ENCODE measurements at regions not wholly inside any gene's neighbourhood (a gene's known extent, or its start where the extent isn't known, plus 50 kb on each side); places are given as distances from the start of the nearest gene placed in this dataset.

- H3K4me3 ChIP-seq, result no peak overlapping the region
- Mint-ChIP-seq H3K9me3 (peaks cover 9% of the 10 kb centered on the region), H3K4me1 (no peaks in the 10 kb centered on the region), H3K4me3 (no peak overlapping the region), H3K36me3 (no peaks in the 10 kb centered on the region), H3K27me3 (ENCODE audit: insufficient read depth, low read depth) (peaks cover 5% of the 10 kb centered on the region), H3K27ac (no peak overlapping the region)
- no peak overlapping the region for H2AFZ ChIP-seq (replicated peaks)
- H3K4me2 ChIP-seq, result no peak overlapping the region
- H3K36me3 ChIP-seq, result no peaks in the 10 kb centered on the region
- no peaks in the 10 kb centered on the region for H3K79me2 ChIP-seq (ENCODE audit: low read depth)
- H3F3A ChIP-seq (ENCODE audit: low read depth), result peaks cover under 1% of the 10 kb centered on the region
- H3K27me3 ChIP-seq, result no peaks in the 10 kb centered on the region
- no peak for DNase-seq (ENCODE audit: low spot score)
- no peak overlapping the region for H3K9ac ChIP-seq
- peaks cover 6% of the 10 kb centered on the region for H3K4me1 ChIP-seq
- H3K9me3 ChIP-seq (ENCODE audit: low read depth), result no peaks in the 10 kb centered on the region
- TF ChIP-seq CTCF (IDR thresholded peaks at IDR 0.05), result no peak
- no peak for TF ChIP-seq EZH2 (IDR thresholded peaks at IDR 0.05)
- no peak for TF ChIP-seq EZH2phosphoT487 (IDR thresholded peaks at IDR 0.05)
- H3K27ac ChIP-seq, result no peak overlapping the region
- H4K20me1 ChIP-seq (ENCODE audit: low read depth), result no peaks in the 10 kb centered on the region
Observed at GRCh38 chr3:28906561-28907310, 374.1 kb upstream of the RBMS3 start.

- Mint-ChIP-seq H3K36me3 (no peaks in the 10 kb centered on the region), H3K27ac (no peak overlapping the region), H3K4me1 (no peaks in the 10 kb centered on the region), H3K4me3 (no peak overlapping the region), H3K27me3 (ENCODE audit: insufficient read depth, low read depth) (peaks cover 5% of the 10 kb centered on the region), H3K9me3 (peaks cover 6% of the 10 kb centered on the region)
- DNase-seq (ENCODE audit: low spot score), result no peak
- H3K27me3 ChIP-seq, result no peaks in the 10 kb centered on the region
- no peak for TF ChIP-seq EZH2 (IDR thresholded peaks at IDR 0.05)
- no peak for TF ChIP-seq CTCF (IDR thresholded peaks at IDR 0.05)
- TF ChIP-seq EZH2phosphoT487 (IDR thresholded peaks at IDR 0.05), result no peak
- no peaks in the 10 kb centered on the region for H3K9me3 ChIP-seq (ENCODE audit: low read depth)
- no peaks in the 10 kb centered on the region for H3K79me2 ChIP-seq (ENCODE audit: low read depth)
- peaks cover 4% of the 10 kb centered on the region for H3F3A ChIP-seq (ENCODE audit: low read depth)
- H3K4me1 ChIP-seq, result peaks cover 15% of the 10 kb centered on the region
- no peak overlapping the region for H3K9ac ChIP-seq
- no peak overlapping the region for H3K4me2 ChIP-seq
- H3K27ac ChIP-seq, result no peak overlapping the region
- no peaks in the 10 kb centered on the region for H3K36me3 ChIP-seq
- no peak overlapping the region for H3K4me3 ChIP-seq
- no peaks in the 10 kb centered on the region for H4K20me1 ChIP-seq (ENCODE audit: low read depth)
- no peak overlapping the region for H2AFZ ChIP-seq (replicated peaks)
Observed at GRCh38 chr3:28907616-28908015, 373.3 kb upstream of the RBMS3 start.

GRCh38 chr3:28912120-28912885 lies 368.6 kb upstream of the RBMS3 start:
- TF ChIP-seq CTCF (IDR thresholded peaks at IDR 0.05), result no peak
- no peak for TF ChIP-seq EZH2phosphoT487 (IDR thresholded peaks at IDR 0.05)
- TF ChIP-seq EZH2 (IDR thresholded peaks at IDR 0.05), result no peak
- H2AFZ ChIP-seq (replicated peaks), result no peak overlapping the region
- H3K36me3 ChIP-seq, result no peaks in the 10 kb centered on the region
- no peak overlapping the region for H3K4me3 ChIP-seq
- peak overlapping the region; percentile 0 for H3K4me2 ChIP-seq
- H3K27me3 ChIP-seq, result no peaks in the 10 kb centered on the region
- Mint-ChIP-seq H3K9me3 (peaks cover 3% of the 10 kb centered on the region), H3K4me1 (peaks cover 36% of the 10 kb centered on the region), H3K27me3 (ENCODE audit: insufficient read depth, low read depth) (peaks cover 5% of the 10 kb centered on the region), H3K27ac (no peak overlapping the region), H3K36me3 (no peaks in the 10 kb centered on the region), H3K4me3 (no peak overlapping the region)
- DNase-seq (ENCODE audit: low spot score), result no peak
- peaks cover 17% of the 10 kb centered on the region for H3F3A ChIP-seq (ENCODE audit: low read depth)
- H3K9me3 ChIP-seq (ENCODE audit: low read depth), result no peaks in the 10 kb centered on the region
- no peaks in the 10 kb centered on the region for H4K20me1 ChIP-seq (ENCODE audit: low read depth)
- no peak overlapping the region for H3K9ac ChIP-seq
- H3K79me2 ChIP-seq (ENCODE audit: low read depth), result no peaks in the 10 kb centered on the region
- H3K27ac ChIP-seq, result no peak overlapping the region
- H3K4me1 ChIP-seq, result peaks cover 49% of the 10 kb centered on the region
